ENCODE measurements at regions not wholly inside any gene's neighbourhood (a gene's known extent, or its start where the extent isn't known, plus 50 kb on each side); places are given as distances from the start of the nearest gene placed in this dataset.

- DNase-seq (ENCODE audit: low read depth, low spot score): no peak
- no peak overlapping the region for H3K4me3 ChIP-seq (ENCODE audit: low read length)
Observed at GRCh38 chr10:129140921-129141885, 325.8 kb upstream of the MGMT start.

- DNase-seq (ENCODE audit: low read depth, low spot score): no peak
- H3K4me3 ChIP-seq (ENCODE audit: low read length): no peak overlapping the region
Observed at GRCh38 chr10:129151281-129151680, 315.8 kb upstream of the MGMT start.

GRCh38 chr10:129156406-129156805 is 310.6 kb upstream of the MGMT start:
- H3K4me3 ChIP-seq (ENCODE audit: low read length): no peak overlapping the region
- no peak for DNase-seq (ENCODE audit: low read depth, low spot score)

DNA sequence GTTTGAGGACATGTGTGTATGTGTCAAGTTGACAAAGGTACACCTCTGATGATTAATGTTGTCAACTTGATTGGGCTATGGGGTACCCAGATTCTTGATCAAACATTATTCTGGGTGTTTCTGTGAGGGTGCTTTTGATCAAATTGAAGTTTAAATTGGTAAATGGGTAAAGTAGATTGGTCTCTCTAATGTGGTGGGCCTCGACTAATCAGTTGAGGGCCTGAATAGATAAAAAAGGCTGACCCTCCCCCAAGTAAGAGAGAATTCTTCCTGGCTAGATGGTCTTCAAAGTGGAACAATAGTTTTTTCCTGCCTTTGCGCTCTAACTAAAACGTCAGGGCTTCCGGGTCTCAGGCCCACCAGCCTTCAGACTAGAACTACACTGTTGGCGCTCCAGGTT is 309.9 kb upstream of the MGMT start:
- no peak for DNase-seq (ENCODE audit: low read depth, low spot score)
- H3K4me3 ChIP-seq (ENCODE audit: low read length): no peak overlapping the region

- no peak overlapping the region for H3K4me3 ChIP-seq (ENCODE audit: low read length)
- DNase-seq (ENCODE audit: low read depth, low spot score): no peak
Observed at GRCh38 chr10:129161150-129161549, 305.9 kb upstream of the MGMT start.

GRCh38 chr10:129163531-129163930 is 303.5 kb upstream of the MGMT start:
- no peak for DNase-seq (ENCODE audit: low read depth, low spot score)
- H3K4me3 ChIP-seq (ENCODE audit: low read length): no peak overlapping the region

DNA sequence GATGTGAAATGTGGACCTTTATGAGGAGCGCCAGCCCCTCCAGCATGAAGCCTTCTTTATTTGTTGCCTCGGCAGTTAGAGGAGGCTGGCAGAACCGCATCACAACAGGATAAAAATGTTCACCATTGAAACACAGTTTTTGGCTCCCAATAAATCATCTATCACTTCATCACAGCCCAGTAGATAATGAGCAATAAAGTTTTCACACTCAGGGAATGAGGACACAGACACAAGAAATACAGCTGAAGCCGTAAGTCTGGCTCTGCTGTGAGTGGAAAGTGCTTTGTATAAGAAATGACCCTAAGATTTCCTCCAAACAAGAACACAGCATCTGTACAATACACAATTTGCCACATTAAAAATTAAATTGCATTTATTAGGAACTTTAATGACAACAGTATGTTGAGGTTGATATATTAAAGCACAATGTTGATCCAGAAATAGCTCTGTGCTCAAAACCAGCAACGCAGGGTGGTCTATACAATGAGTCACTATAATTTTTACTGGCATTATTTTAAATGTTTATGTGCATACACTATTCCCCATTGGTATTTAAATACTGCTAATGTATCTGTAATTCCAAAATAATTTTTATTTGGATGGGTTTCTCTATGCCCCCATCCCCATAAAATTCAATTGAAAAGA is 301.8 kb upstream of the MGMT start:
- DNase-seq (ENCODE audit: low read depth, low spot score): no peak
- no peak overlapping the region for H3K4me3 ChIP-seq (ENCODE audit: low read length)

DNA sequence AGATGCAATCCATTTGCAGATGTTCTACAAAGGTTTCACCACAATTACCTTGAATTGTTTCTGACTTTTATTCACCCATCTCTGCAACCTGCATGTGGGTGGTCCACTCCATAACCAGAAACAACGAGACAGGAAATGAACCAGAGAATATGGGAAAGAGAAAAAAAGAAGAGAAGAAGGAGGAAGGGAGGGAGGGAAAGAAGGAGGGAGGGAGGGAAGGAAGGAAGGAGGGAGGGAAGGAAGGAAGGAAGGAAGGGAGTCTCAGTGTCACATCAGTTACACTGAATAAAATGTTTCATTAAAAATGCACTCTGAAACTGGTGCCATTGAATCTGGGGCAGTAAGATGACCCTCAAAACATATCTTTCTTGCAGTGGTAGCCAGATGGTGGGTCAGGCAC is 301.3 kb upstream of the MGMT start:
- DNase-seq (ENCODE audit: low read depth, low spot score): no peak

DNA sequence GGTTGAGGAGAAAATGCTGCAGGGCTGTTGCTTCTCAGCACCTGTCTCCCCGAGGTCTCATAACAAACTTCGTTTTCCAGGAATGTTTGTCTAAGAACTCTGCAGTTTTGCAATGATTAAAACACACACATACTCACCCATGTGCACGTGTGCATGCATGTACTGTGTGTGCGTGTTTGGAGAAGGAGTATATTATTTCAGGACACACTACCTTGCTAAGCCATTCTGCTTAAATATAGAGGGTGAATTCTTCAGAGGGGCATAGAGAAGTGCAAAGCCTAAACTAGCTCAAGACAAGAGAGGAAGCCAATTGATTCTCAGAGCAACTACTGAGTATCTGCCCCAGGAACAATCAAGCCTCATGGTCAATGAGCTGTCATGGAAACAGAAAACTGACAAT is 298.4 kb upstream of the MGMT start:
- no peak for DNase-seq (ENCODE audit: low read depth, low spot score)
- H3K4me3 ChIP-seq (ENCODE audit: low read length): no peak overlapping the region

More for the DNA sequence above, 301.3 kb upstream of the MGMT start:
- no peak overlapping the region for H3K4me3 ChIP-seq (ENCODE audit: low read length)

- H3K4me3 ChIP-seq (ENCODE audit: low read length): no peak overlapping the region
- no peak for DNase-seq (ENCODE audit: low read depth, low spot score)
Observed at GRCh38 chr10:129169115-129169514, 297.9 kb upstream of the MGMT start.

- no peak overlapping the region for H3K4me3 ChIP-seq (ENCODE audit: low read length)
- DNase-seq (ENCODE audit: low read depth, low spot score): no peak
Observed at GRCh38 chr10:129170812-129171211, 296.2 kb upstream of the MGMT start.

DNA sequence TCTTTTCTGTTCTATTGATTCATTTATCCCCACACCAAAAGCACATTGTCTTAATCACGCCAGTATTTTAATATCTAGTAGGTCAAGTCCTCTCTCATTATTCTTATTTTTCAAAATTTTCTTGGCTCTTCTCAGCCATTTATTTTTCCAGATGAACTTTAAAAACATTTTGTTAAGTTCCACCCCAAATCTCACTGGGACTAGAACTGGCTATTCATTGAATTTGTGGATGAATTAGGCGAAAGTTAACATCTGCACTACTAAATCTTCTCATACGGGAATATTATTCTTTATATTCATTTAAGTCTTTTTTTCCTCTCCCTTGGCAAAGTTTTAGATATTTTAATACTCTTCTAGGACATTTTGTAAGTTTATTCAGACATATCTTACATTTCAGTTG is 295.2 kb upstream of the MGMT start:
- no peak overlapping the region for H3K4me3 ChIP-seq (ENCODE audit: low read length)
- DNase-seq (ENCODE audit: low read depth, low spot score): no peak

DNA sequence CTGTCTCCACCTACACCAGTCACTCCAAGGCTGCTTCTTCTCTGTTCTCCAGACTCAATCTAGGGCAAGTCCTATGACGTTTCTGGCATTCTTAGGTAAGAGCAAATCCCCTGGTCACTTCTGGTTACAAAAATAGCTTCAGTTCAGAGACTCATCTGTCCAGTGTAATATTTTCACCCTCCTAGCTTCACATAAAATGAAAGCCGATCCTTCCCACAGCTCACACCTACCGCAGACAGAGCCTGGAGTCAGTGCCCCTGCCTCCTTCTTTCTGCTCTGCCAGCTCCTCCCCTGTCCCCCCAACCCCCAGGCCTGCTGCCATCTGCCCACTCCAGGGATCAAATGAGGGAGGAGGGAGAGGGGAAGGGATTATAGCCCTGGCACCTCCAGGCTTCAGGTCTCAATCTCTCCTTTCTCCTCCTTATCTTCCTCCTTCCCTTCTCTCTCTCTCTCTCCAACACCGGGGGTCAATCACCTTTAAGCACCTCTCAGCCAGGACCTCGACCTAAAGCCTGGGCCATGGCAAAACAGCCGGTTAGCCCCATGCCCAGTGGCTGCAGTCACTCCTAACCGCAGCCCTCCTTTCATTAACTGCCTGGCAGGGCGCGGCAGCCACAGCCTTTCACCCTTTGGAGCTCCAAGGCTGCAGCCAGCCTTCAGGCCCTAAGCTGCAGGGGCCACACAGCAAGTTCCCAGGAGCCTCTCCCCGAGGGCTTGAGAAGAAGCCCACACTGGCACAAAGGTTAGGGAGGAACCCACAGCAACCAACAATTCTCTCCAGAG is 292.6 kb upstream of the MGMT start:
- no peak for DNase-seq (ENCODE audit: low read depth, low spot score)
- H3K4me3 ChIP-seq (ENCODE audit: low read length): no peak overlapping the region

- DNase-seq (ENCODE audit: low read depth, low spot score): no peak
- H3K4me3 ChIP-seq (ENCODE audit: low read length): no peak overlapping the region
Observed at GRCh38 chr10:129179245-129179971, 287.6 kb upstream of the MGMT start.

DNA sequence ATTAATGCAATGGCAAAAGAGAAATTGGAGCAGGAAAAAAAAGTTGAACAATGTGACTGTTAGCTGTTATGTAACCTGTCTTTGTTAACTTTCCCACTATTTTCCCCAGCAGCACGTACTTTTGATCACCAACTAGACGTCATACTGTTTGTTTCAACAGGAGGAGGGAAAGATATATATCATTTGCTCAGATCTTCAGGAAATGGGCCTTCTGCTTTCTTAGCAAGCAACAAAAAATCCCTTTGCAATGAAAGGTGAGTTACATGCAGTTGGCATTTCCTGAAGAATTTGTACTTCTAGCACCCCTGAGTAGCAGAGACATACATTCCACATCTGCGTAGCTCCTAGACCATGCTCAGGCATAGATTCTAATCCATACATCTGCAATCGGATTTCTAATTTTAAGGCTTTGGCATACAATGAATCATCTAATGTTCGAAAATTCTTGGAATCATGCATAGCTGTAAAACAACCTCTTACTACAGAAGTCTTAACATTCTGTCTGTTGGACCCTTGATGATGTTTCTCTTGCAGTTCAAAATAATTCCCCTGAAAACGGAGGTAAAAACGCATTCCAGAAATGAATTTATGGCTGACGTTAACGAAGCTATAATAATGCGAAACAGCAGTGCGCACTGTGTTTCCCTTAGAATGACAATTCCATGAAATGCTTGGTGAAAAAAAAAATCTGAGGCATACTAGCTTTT is 286.9 kb upstream of the MGMT start:
- no peak overlapping the region for H3K4me3 ChIP-seq (ENCODE audit: low read length)

DNA sequence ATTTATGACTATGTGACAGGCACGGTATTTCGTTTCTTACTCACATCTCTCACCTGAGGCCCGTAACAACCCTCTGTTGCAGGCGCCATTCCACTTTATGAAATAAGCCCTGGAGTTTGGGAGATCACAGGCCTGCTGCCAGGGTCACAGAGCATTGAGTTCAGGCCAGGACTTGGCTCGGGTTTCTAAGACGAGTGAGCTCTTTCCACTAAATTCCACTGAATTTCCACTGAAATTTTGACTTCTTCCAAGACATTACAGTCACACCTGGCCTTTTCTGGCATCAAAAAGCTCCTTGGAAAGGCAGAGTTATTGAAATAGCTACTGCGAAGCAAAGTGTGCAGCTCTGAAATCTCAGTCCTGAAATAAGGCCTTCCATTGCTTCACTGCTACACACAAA is 282.8 kb upstream of the MGMT start:
- H3K4me3 ChIP-seq (ENCODE audit: low read length): no peak overlapping the region
- no peak for DNase-seq (ENCODE audit: low read depth, low spot score)

More for the DNA sequence above, 286.9 kb upstream of the MGMT start:
- no peak for DNase-seq (ENCODE audit: low read depth, low spot score)

DNA sequence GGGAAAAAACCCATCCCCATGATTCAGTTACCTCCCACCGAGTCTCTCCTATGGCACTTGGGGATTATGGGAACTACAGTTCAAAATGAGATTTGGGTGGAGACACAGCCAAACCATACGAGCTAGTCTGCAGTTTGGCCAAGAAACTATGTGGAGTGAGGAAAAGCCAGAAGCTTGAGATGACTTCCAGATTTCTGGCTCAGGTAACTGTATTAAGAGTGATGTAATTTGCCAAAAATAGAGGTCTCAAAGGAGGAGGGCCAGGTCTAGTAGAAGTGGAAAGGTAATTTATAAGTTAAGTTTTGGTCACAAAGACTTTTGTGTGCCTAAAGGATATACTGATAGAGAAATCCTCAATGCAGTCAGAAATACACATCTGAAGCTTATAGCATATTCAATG is 279.7 kb upstream of the MGMT start:
- no peak overlapping the region for H3K4me3 ChIP-seq (ENCODE audit: low read length)
- no peak for DNase-seq (ENCODE audit: low read depth, low spot score)

- no peak for DNase-seq (ENCODE audit: low read depth, low spot score)
Observed at GRCh38 chr10:129191797-129192196, 275.2 kb upstream of the MGMT start.

More at GRCh38 chr10:129191797-129192196, 275.2 kb upstream of the MGMT start:
- H3K4me3 ChIP-seq (ENCODE audit: low read length): no peak overlapping the region

Data from Jurkat, Clone E6-1 (cell line).